GM19324 (cell line): ENCODE measurements at regions not wholly inside any gene's neighbourhood (a gene's known extent, or its start where the extent isn't known, plus 50 kb on each side); places are given as distances from the start of the nearest gene placed in this dataset.
"Not testable (repeated sequence)": the region's sequence is repeated elsewhere in the genome, so short reads cannot be mapped to it uniquely, and the experiment has no call there.

Experiments used
- ATAC-seq: cut with Tn5 transposase; IDR thresholded peaks from one replicate; pipeline ENCODE4 v1.9.1; 2021; ENCODE audit warnings: mild to moderate bottlenecking, moderate library complexity; ENCODE audit not compliant: unreplicated experiment, low FRiP score

- no peak for ATAC-seq
Measured at GRCh38 chr21:15631342-15631741, 98.4 kb upstream of the USP25 start.

GRCh38 chr21:15634541-15634940 is 95.2 kb upstream of the USP25 start:
- not testable (repeated sequence) for ATAC-seq

DNA sequence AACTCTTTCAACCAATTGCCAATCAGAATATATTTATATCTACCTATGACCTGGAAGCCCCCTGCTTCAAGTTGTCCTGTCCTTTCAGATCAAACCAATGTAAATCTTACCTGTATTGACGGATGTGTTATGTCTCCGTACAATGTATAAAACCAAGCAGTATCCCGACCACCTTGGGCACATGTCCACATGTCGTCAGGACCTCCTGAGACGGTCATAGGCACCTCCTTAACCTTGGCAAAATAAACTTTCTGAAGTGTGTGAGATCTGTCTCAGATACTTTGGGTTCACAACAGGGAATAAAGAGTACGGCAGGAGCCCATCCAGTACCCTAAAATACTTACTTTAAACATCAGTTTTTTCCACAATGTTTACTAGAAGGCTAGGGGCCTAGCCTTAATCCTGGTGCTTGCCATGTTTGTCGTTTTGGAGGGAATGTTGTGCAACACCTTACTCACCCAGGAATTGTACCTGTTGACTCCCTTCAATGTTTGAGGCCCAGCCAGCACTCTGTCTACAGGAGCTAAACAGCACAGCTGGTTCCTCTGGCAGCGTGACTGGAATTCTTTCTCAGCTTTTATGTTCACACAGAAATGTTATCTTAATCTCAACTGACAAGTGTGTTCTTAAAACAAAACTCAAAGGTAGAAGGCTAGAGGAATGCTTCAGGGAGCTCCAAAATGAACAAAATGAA is 90.8 kb upstream of the USP25 start:
- ATAC-seq, result no peak

GRCh38 chr21:15640113-15640512 is 89.7 kb upstream of the USP25 start:
- ATAC-seq, result not testable (repeated sequence)

- no peak for ATAC-seq
Measured at GRCh38 chr21:15644489-15644888, 85.3 kb upstream of the USP25 start.

DNA sequence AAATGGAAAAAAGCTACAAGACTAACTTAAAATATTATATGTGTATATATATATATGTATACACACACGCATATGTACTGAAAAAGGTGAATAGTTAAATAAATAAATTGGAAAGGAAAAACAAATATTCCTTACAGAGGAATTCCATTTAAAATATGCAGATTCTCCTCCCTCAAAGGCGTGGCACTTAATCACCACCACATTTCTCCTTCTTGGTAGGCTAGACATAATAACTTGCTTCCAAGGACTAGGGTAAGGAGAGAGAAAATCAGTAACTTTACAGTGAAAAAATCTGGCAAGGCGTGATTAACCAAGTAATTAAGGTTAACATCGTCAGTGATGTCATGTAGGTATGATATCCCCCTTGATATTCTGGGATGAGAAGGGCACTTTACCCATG is 84.0 kb upstream of the USP25 start:
- ATAC-seq, result no peak

GRCh38 chr21:15650735-15651134 is 79.0 kb upstream of the USP25 start:
- ATAC-seq, result no peak

GRCh38 chr21:15651172-15651571 is 78.6 kb upstream of the USP25 start:
- ATAC-seq, result no peak

GRCh38 chr21:15653710-15654109 is 76.1 kb upstream of the USP25 start:
- no peak for ATAC-seq

DNA sequence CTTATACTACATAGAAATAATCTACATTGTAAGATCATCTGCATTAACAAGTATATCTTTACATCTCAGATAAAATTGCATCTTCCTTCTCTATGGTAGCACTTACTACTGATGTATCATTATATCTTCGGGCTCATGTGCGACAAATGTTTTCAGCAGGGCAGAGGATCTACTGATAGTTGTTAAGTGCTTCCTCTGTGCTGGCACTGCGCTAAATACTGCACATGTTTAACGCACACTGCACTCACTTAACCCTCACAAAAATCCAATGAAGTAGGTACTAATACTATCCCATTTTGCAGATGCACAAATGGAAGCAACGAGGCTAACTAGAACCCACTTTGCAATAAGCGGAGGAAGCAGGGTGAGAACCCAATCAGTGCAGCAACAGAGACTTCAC is 75.6 kb upstream of the USP25 start:
- no peak for ATAC-seq

DNA sequence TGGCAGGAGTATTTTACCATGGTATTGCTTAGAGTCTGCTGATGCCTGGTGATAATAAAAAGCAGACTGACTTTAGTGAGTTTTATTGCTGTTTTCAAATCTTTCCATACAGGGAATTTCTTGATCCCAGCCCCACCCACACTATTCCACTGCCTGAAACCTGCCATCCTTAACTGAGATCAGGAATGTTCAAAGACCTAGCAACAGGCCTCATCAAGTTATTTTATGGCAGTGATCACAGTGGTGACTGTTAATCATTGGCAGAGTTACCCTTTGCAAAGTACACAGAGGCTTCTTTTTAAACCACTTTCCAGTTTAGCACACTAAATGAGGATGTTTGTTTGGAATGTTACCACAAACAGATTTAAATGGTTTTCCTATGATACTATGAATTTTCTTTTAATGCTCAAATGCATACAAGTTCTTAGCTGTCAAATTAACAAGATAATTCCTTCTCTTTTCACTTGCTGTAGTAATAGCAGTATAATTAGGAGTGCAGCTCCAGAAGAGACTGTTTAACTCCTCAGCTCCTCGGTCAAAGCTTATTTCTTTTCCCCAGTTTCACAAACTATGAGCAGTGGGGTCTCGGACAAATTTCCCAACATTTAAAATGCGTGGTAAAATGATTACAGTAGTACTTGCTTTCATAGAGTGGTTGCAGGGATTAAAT is 69.9 kb upstream of the USP25 start:
- no peak for ATAC-seq

GRCh38 chr21:15660423-15660804 is 69.4 kb upstream of the USP25 start:
- ATAC-seq, result no peak

DNA sequence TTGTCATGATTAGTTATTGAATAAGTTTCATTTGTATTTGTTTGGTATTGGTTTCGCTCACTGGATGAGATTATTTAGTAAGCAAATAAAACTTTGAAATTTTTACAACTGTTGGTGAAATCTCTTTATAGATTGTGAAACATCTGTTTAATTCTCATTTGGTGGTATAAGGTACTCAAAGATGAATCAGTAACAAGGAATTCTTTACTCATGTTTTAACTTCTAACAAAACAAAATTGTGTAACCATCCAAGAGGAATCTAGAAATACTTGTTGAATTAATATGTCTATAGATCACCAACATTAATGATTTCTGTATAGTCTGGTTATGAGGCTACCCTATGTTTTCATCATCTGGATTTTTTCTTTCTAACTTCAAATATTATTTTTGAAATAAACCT is 62.8 kb upstream of the USP25 start:
- ATAC-seq, result no peak

GRCh38 chr21:15667819-15668218 is 62.0 kb upstream of the USP25 start:
- no peak for ATAC-seq

- ATAC-seq, result no peak
Measured at GRCh38 chr21:15669247-15669646, 60.5 kb upstream of the USP25 start.

DNA sequence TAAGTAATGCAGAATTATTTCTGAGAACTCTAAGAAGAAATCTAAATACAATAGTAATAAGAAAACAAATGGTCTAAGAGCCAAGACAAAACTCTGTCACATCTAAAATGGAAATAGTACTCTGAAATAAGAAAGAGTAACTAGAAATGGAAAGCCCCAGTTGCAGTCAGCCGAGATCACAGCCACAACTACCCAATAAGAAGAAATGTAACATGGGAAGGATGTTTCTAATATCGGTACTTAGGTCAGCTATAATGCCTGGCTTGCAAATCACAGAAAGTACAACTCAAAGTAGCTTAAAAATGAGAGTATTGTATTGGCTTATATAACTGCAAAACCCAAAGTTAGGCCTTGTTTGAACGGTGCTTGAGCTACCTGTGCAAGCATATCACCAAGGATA is 58.6 kb upstream of the USP25 start:
- no peak for ATAC-seq

DNA sequence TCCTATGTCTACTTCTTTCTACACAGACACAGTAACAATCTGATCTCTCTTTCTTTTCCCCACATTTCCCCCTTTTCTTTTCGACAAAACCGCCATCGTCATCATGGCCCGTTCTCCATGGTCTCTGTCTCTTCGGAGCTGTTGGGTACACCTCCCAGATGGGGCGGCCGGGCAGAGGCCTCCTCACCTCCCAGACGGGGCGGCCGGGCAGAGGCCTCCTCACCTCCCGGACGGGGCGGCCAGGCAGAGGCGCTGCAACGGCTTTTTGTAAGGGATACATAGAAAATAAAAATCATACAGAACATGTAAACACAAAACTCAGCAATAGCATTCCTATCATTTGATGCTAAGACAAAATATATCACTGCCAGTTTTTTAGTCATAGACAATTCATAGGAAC is 57.2 kb upstream of the USP25 start:
- not testable (repeated sequence) for ATAC-seq

GRCh38 chr21:15676935-15677334 is 52.8 kb upstream of the USP25 start:
- no peak for ATAC-seq

GRCh38 chr21:15679630-15680029 is 50.2 kb upstream of the USP25 start:
- no peak for ATAC-seq
